ENCODE measurements at regions not wholly inside any gene's neighbourhood (a gene's known extent, or its start where the extent isn't known, plus 50 kb on each side); places are given as distances from the start of the nearest gene placed in this dataset.

- TF ChIP-seq CTCF (IDR thresholded peaks at IDR 0.05; ENCODE audit: borderline replicate concordance, extremely low read depth, low read length, poor library complexity, severe bottlenecking): no peak
- no peak for TF ChIP-seq EZH2 (IDR thresholded peaks at IDR 0.05; ENCODE audit: borderline replicate concordance, low read depth, low read length, severe bottlenecking)
Observed at GRCh38 chr14:84496677-84497076, 1033.3 kb upstream of the FLRT2 start.

All from DND-41 (cell line).